K562 (cell line): ENCODE measurements at regions not wholly inside any gene's neighbourhood (a gene's known extent, or its start where the extent isn't known, plus 50 kb on each side); places are given as distances from the start of the nearest gene placed in this dataset.

Source experiments
- ATAC-seq: fragments of 200-7000 bp; cut with Tn5 transposase; 3 replicates; pipeline ENCODE4 v1.9.1; 2020; ENCODE audit warnings: moderate library complexity
- BruUV-seq: library from RNA; stranded (reverse); fragments of 400-500 nt; replicated peaks from 2 replicates; lab custom pipeline; 2021; lab: Mats Ljungman, UMichigan
- CTCF ChIA-PET: fragments of 300-600 bp; formaldehyde crosslinking; extraction: SDS; loops from one replicate; lab custom pipeline; 2021; ENCODE audit warnings: low intra/inter-chr PET ratio; lab: Yijun Ruan, JAX
- POLR2A ChIA-PET: fragments of 300-600, 350-650 bp; sonication (Branson Sonifier 250); formaldehyde crosslinking; extraction: SDS; loops from one replicate; lab custom pipeline; 2021; ENCODE audit warnings: antibody characterized with exemption, inconsistent platforms; lab: Yijun Ruan, JAX
- DNase-seq, 4 experiments: peaks; one replicate each; pipeline versions ENCODE4 v3.0.0 to v3.0.0-alpha.2; 2011 to 2018; ENCODE audit warnings: low spot score in 3 of 4, mixed read lengths in 3 of 4; ENCODE audit errors: extremely low read depth in 1 of 4
- FAIRE-seq: peaks from 2 replicates; lab custom pipeline; 2011; peaks lifted over from hg19 to GRCh38; lab: Jason Lieb, UNC
- H2AFZ ChIP-seq: 2 replicates; pipeline ENCODE4 v1.6.0; 2011; ENCODE audit warnings: low read depth, low read length, control low read depth, inconsistent platforms
- H3K27ac ChIP-seq: fragments of 200-600 bp; 3 replicates; pipeline ENCODE4 v1.8.0; 2011; ENCODE audit warnings: low read depth, mild to moderate bottlenecking, control low read depth, inconsistent platforms, low read length, moderate library complexity, mixed read lengths; ENCODE audit errors: extremely low read depth
- H3K27me3 ChIP-seq, 2 experiments: fragments of 300-600 bp in 1 of 2; 2 replicates in 1 of 2; 3 replicates in 1 of 2; pipeline versions ENCODE4 v1.6.0 to v1.8.0; 2011; ENCODE audit warnings: inconsistent platforms in 2 of 2, low read length in 2 of 2, mild to moderate bottlenecking in 1 of 2, mixed read lengths in 1 of 2, moderate library complexity in 1 of 2; ENCODE audit not compliant: control insufficient read depth in 2 of 2, insufficient read depth in 2 of 2
- H3K36me3 ChIP-seq: fragments of 300-600 bp; 3 replicates; pipeline ENCODE4 v1.8.0; 2011; ENCODE audit warnings: mild to moderate bottlenecking, low read length, inconsistent platforms; ENCODE audit not compliant: control insufficient read depth, insufficient read depth
- H3K4me1 ChIP-seq, 2 experiments: fragments of 200-600 bp in 1 of 2; replicated peaks in 1 of 2; 2 replicates in 1 of 2; 3 replicates in 1 of 2; pipeline versions ENCODE4 v1.5.1 to v1.8.0; 2011; ENCODE audit warnings: inconsistent platforms in 2 of 2, low read length in 2 of 2, mild to moderate bottlenecking in 1 of 2, mixed read lengths in 1 of 2, moderate library complexity in 1 of 2; ENCODE audit not compliant: control insufficient read depth in 2 of 2, insufficient read depth in 2 of 2
- H3K4me2 ChIP-seq: 2 replicates; pipeline ENCODE4 v1.6.1; 2011; ENCODE audit warnings: low read length, control low read depth, inconsistent platforms, mixed read lengths; ENCODE audit not compliant: insufficient read depth
- H3K4me3 ChIP-seq: fragments of 200-600 bp; sonication (generic), shearing (Covaris generic); 2 replicates; pipeline ENCODE4 v1.5.1; 2016; ENCODE audit warnings: control low read depth, inconsistent platforms
- H3K79me2 ChIP-seq: fragments of 200-600 bp; 3 replicates; pipeline ENCODE4 v1.8.0; 2011; ENCODE audit warnings: low read length, inconsistent platforms; ENCODE audit not compliant: control insufficient read depth, insufficient read depth
- H3K9ac ChIP-seq, 2 experiments: 2 replicates each; pipeline versions ENCODE4 v1.6.0 to v1.6.1; 2011; ENCODE audit warnings: low read depth in 2 of 2, low read length in 2 of 2, control low read depth in 1 of 2, inconsistent platforms in 1 of 2, mild to moderate bottlenecking in 1 of 2, mixed read lengths in 1 of 2; ENCODE audit not compliant: insufficient read depth in 1 of 2
- H3K9me1 ChIP-seq: one replicate; pipeline ENCODE4 v1.6.0; 2011; ENCODE audit warnings: inconsistent platforms, mild to moderate bottlenecking, low read length, moderate library complexity; ENCODE audit not compliant: control insufficient read depth, insufficient read depth
- H3K9me3 ChIP-seq: replicated peaks from 2 replicates; pipeline ENCODE4 v1.5.1; 2011; ENCODE audit warnings: low read depth, low read length, inconsistent platforms; ENCODE audit not compliant: control insufficient read depth, insufficient read depth
- H4K20me1 ChIP-seq: replicated peaks from 2 replicates; pipeline ENCODE4 v1.6.1; 2011; ENCODE audit warnings: low read length, inconsistent platforms, mixed read lengths; ENCODE audit not compliant: control insufficient read depth, insufficient read depth
- BMI1 ChIP-seq: fragments of 150-350 bp; IDR thresholded peaks from 2 replicates; pipeline ENCODE4 v1.6.1; 2014; ENCODE audit warnings: low read length
- E2F1 ChIP-seq: sonication (generic); formaldehyde crosslinking; IDR thresholded peaks from 2 replicates; pipeline ENCODE4 v1.8.1; 2023; ENCODE audit warnings: mild to moderate bottlenecking, missing genetic modification reagents, moderate library complexity
- ELF1 ChIP-seq: fragments of 200-800 bp; sonication (Bioruptor generic); IDR thresholded peaks from 2 replicates; pipeline ENCODE4 v1.6.1; 2016; ENCODE audit warnings: missing genetic modification characterization, missing compliant biosample characterization
- RFX7 ChIP-seq: fragments of 250-450 bp; sonication (Bioruptor Pico); IDR thresholded peaks from 2 replicates; pipeline ENCODE4 v1.5.1; 2021; ENCODE audit warnings: mild to moderate bottlenecking
- USF1 ChIP-seq: sonication (generic); formaldehyde crosslinking; IDR thresholded peaks from 2 replicates; pipeline ENCODE4 v1.9.0; 2022; ENCODE audit warnings: mild to moderate bottlenecking, missing genetic modification reagents
- YY1 ChIP-seq, 3 experiments: IDR thresholded peaks; 2 replicates each; pipeline ENCODE4 v1.6.1; 2011; ENCODE audit warnings: low read length in 2 of 3, mild to moderate bottlenecking in 2 of 3, moderate library complexity in 2 of 3, borderline replicate concordance in 1 of 3, control low read depth in 1 of 3, low read depth in 1 of 3; ENCODE audit not compliant: insufficient read depth in 3 of 3, insufficient replicate concordance in 2 of 3, control insufficient read depth in 1 of 3, insufficient read length in 1 of 3; ENCODE audit errors: extremely low read depth in 1 of 3
- ZNF134 ChIP-seq: fragments of 250-450 bp; sonication (Bioruptor Pico); conservative IDR thresholded peaks from 2 replicates; pipeline ENCODE4 v1.4.0; 2020
- WGBS: fragments of 100-300 bp; shearing (Covaris generic); methylation state at CpG from one replicate; pipeline ENCODE4 v1.1.6; 2016; ENCODE audit warnings: low coverage, mixed read lengths; ENCODE audit not compliant: insufficient coverage; ENCODE audit errors: missing lambda C conversion rate; 5-methylcytosine and 5-hydroxymethylcytosine counted together
- in situ Hi-C: fragments of 300-500 bp; cut with MboI; formaldehyde crosslinking; loops from 4 replicates; pipeline ENCODE4 v1.15.0; 2018; ENCODE audit warnings: inconsistent platforms, mixed read lengths
- intact Hi-C: fragments of 100-400 bp; cut with micrococcal nuclease; formaldehyde crosslinking; loops from 2 replicates; pipeline ENCODE4 v1.14.2; 2022

GRCh38 chr11:121889931-121890330 is 226.1 kb downstream of the BLID start:
- 18% methylated on average over 1 of the region's 1 CpG for WGBS
- no peak overlapping the region for H3K4me2 ChIP-seq

GRCh38 chr11:121889186-121889585 is 226.8 kb downstream of the BLID start:
- Histone ChIP-seq H3K27me3 (no peaks in the 10 kb centered on the region), H3K9me1 (no peaks in the 10 kb centered on the region), H3K9me3 (no peaks in the 10 kb centered on the region; the same call in 1 of the 2 replicates), H2AFZ (no peak overlapping the region), H3K4me2 (no peak overlapping the region), H3K4me3 (no peak overlapping the region), H3K79me2 (no peaks in the 10 kb centered on the region), H3K4me1 (no peaks in the 10 kb centered on the region), H3K36me3 (no peaks in the 10 kb centered on the region), H3K27ac (no peak overlapping the region), H4K20me1 (no peaks in the 10 kb centered on the region), H3K9ac (no peak overlapping the region)
- ChIA-PET POLR2A (no interaction called here), CTCF (no interaction called here)
- FAIRE-seq: no peak
- 1% methylated on average over 6 of the region's 6 CpGs for WGBS
- intact Hi-C loops: no loop called here
- DNase-seq: no peak
- no TSS peak for BruUV-seq
- no peak for TF ChIP-seq ZNF134 (CRISPR knock-in tag)
- no peak for TF ChIP-seq YY1 (IDR thresholded peaks at IDR 0.05; ENCODE audit: borderline replicate concordance in 1 of 3, control insufficient read depth in 1 of 3, extremely low read depth in 1 of 3, insufficient read depth in 3 of 3, insufficient read length in 1 of 3, insufficient replicate concordance in 2 of 3, low read depth in 1 of 3, low read length in 2 of 3)
- no peak for TF ChIP-seq ELF1 (tag)
- no peak for TF ChIP-seq E2F1 (CRISPR knock-in tag)
- TF ChIP-seq BMI1: no peak
- ATAC-seq: no peak
- in situ Hi-C loops: no loop called here

More at GRCh38 chr11:121889931-121890330, 226.1 kb downstream of the BLID start:
- no TSS peak for BruUV-seq
- no peaks in the 10 kb centered on the region for H3K79me2 ChIP-seq
- intact Hi-C loops (no loop called here), in situ Hi-C loops (no loop called here)
- FAIRE-seq (no peak), DNase-seq (no peak), ATAC-seq (no peak)
- H3K4me1 ChIP-seq: no peaks in the 10 kb centered on the region
- no peak for TF ChIP-seq USF1 (CRISPR knock-in tag)
- no peak for TF ChIP-seq RFX7 (CRISPR knock-in tag)
- H3K4me3 ChIP-seq: no peak overlapping the region
- H3K9me1 ChIP-seq: no peaks in the 10 kb centered on the region
- no peak overlapping the region for H3K9ac ChIP-seq
- H3K9me3 ChIP-seq: no peaks in the 10 kb centered on the region; the same call in 1 of the 2 replicates
- H3K27ac ChIP-seq: no peak overlapping the region
- no peaks in the 10 kb centered on the region for H3K27me3 ChIP-seq
- POLR2A ChIA-PET: no interaction called here
- H4K20me1 ChIP-seq: no peaks in the 10 kb centered on the region
- no peaks in the 10 kb centered on the region for H3K36me3 ChIP-seq
- no peak overlapping the region for H2AFZ ChIP-seq
- CTCF ChIA-PET: no interaction called here
